GM19468 (cell line): ENCODE measurements at regions not wholly inside any gene's neighbourhood (a gene's known extent, or its start where the extent isn't known, plus 50 kb on each side); places are given as distances from the start of the nearest gene placed in this dataset.

Experiments
- ATAC-seq: cut with Tn5 transposase; IDR thresholded peaks from one replicate; pipeline ENCODE4 v1.9.1; 2021; ENCODE audit warnings: mild to moderate bottlenecking, moderate library complexity, moderate number of reproducible peaks; ENCODE audit not compliant: unreplicated experiment; ENCODE audit errors: extremely low read depth

DNA sequence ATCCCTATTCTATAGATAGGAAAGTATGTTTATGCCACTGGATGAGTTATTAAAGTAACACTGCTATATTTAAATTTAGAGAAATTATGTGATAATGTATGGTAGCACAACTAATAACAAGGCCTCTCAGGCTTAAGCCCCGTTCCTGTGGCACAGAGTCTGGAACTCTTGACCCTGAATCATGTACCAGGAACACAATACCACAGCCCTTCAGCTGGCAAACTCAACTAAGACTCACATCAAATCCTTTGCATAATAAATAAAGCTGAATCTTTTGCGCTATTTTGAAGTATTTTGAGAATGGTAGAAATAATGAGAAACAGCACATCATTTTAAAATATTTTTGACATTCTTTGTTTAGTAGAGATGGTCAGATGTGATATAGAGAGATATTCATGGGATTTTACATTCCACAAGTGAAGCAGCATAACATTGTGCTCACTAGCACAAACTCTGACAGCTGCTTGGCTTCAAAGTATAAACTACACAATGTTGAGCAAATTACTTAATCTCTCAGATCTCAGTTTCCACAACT is 478.4 kb upstream of the FAM241A start:
- no peak for ATAC-seq

DNA sequence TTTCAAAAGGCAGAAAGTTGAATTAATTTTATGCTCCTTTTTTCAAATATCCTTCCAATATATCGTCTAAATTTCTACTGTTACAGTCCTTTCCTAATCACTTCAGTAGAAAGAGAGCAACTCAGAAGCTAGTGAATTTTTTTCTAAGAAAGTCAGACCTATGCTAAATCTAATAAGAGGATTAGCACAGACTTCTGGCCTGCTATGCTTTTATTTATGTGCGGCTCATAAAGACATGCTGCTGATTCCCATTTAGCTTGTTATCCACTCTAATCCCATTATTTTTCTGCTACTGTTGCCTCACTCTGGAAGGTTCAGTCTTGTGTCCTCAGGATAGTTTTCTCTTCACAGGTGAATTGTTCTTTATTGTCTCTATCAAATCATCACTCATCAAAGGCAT is 473.5 kb upstream of the FAM241A start:
- ATAC-seq, result no peak

DNA sequence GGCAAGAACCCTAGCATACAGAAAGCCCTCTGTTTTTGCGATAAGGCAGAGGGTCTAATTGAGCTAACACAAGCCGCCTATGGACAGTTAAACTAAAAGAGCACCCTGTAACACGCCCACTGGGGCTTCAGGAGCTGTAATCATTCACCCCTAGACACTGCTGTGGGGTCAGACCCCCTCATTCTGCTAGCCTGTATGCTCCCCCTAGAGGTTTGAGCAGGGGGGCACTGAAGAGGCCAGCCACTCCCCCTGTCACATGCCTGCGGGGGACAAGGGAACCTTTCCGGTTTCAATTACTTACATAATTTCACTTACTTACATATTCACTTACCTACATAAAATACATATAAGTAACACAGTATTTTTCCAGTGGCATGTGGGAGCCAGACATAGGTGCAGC is 469.5 kb upstream of the FAM241A start:
- no peak for ATAC-seq

DNA sequence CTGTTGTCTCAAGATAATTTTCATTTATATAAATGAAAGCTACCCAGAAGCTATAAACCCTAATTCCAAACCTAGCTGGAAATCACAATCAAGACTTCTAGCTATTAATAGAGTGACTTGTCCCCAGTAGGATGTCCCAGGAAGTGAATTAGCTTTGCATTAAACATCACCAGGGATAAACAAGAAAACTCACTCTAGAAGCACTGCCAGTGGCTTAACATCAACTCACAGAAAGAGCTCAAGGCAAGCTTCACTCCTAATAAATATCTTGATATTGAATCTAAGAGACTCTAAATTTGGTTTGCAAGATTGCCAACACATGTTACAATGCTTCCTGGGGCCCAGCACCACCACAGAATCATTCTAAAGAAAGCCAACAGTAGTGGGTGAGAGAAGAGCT is 468.7 kb upstream of the FAM241A start:
- ATAC-seq, result no peak

DNA sequence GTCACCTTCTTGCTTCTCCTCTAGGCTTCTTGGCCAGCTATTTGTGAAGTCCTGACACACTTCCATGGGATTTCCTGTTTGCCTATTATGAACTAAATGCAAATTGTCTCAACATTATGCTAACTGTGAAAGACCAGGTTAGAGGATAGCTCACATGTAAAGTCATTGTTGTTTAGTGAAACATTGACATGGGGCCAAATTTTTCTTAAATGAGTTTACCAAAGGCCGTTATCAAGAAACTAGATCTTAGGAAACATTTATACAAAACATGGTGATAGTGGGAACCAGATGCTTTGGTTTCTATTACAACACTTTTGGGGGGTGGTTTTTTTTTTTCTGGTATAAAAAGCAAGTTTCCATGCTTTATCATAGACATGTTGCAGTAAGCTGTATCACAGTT is 466.8 kb upstream of the FAM241A start:
- ATAC-seq, result no peak

DNA sequence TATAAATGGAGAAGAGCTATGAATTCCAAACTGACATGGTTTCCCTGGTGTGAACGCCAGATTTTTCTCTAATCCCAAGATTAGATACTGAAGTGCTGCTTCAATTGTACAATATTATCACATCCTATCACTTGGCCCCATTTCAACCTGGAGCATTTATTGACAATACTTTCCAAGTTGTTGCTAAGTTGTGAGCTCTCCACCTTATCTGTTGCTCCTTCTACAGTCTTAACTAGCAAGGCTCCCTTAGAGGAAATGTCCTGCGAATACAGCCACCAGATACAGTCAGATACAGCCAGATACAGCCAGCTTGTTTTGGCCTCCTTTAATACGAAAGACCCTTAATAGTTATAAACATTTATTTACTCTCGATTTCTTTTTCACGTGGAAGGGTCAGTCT is 466.3 kb upstream of the FAM241A start:
- ATAC-seq, result no peak

DNA sequence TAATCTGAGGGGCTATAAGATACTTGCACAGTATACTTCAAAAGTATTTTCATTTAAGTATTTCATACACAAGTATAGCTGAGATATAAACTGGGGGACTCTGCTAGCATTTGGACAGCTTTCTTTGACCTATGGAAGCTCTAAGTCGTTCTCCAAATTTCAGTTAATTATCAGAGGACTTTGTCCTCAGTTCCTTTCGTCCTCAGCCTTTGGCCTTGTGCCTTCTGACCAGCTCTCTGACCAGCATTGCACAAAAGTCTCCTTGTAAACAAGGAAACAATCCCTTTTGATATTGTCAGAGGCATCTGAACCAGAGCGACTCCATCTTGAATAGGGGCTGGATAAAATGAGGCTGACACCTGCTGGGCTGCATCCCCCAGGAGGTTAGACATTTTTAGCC is 464.0 kb upstream of the FAM241A start:
- no peak for ATAC-seq

DNA sequence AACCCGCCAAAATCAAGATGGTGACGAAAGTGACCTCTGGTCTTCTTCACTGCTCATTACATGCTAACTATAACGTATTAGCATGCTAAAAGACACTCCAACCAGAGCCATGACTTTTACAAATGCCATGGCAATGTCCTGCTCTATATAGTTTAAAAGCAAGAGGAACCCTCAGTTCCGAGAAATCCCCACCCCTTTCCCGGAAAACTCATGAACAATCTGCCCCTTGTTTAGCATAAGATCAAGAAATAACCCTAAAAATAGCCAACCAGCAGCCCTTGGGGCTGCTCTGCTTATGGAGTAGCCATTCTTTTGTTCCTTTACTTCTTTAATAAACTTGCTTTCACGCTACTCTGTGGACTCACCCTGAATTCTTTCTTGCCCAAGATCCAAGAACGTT is 463.5 kb upstream of the FAM241A start:
- no peak for ATAC-seq

DNA sequence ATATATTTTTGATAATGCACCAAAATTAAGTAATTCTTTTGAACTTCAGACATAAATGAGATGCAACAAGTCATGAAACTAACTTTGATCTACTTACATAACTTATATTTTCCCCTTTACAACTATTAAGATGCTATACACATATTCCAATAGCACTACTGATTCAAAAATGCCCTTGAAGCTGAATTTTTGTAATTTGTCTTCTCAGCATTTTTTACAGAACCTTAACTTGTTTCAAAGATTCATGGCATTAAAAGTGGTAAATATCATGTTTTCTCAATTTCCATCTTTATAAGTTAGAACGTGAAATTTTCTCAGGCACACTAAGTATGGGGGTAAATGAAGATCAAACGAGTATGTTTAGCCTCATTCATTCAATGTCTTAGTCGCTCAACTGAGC is 460.0 kb upstream of the FAM241A start:
- no peak for ATAC-seq

DNA sequence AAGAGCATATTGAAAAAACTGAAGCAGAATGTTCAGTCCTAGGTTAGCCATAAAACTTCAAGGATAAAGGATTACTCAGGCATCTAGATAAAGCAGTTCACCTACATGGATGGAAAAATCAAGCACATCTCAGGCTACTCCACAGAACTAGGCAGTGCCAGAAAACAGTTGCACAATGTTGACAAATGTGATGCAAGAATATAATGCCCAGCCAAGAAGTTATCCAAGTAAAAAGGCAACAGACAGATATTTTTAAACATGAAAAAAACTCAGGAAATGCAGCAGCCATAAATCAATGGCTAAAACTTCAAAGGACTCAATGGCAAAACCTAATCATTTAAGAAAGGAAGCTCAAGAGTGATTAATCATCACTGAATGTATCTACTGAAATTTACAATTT is 456.0 kb upstream of the FAM241A start:
- no peak for ATAC-seq

DNA sequence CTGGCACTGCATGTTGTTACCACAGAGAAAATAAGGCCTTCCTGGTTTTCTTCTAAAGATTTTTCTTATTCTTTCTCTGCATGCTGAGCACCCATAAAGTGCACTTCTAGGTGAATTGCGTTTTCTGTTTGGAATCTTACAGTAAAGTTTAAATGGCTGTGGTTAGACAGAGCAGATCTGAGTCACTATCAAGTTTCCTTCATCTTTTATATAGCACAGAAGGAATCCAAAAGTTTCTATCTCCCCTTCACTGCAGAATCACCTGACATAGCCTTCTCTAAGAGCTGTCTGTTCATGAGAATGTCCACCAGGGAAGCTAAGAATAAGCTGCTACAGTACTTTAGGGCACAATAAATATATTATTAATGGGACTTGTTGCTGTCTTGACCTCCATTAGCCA is 455.5 kb upstream of the FAM241A start:
- no peak for ATAC-seq

DNA sequence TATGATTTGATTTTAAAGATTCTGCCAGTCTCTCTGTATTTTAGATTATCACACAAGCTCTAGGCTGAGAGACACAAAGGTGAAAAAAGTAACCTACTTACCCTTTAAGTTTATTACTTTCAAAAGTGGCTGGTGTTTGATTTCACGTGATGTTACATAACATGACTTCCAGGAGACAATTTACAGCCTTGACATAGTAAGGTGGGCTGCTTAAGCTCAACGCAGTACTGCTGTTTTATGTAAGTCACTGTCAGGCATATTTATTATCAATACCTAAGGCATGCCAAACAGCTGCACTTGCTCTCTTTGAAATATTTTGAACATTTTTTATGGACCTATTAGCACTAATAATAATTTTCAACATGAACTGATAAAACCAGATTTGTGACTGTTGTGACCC is 451.5 kb upstream of the FAM241A start:
- ATAC-seq, result no peak

DNA sequence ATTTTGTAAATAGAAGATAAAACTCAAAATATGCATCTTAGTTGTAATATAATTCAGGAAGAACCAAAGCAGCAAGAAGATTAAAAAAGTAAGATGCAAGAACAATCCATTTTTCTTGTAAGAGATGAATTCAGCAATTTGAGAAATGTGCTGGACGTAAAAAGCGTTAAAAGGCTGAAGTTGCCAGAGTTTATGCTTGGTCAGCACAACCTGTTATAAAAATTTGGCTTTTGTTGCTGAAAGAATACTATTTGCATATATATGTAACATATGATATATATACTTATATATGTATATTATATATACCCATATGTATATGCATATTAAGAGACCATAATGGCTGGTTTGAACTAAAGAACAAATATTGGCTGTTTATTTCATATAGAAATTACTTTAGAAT is 449.6 kb upstream of the FAM241A start:
- no peak for ATAC-seq

DNA sequence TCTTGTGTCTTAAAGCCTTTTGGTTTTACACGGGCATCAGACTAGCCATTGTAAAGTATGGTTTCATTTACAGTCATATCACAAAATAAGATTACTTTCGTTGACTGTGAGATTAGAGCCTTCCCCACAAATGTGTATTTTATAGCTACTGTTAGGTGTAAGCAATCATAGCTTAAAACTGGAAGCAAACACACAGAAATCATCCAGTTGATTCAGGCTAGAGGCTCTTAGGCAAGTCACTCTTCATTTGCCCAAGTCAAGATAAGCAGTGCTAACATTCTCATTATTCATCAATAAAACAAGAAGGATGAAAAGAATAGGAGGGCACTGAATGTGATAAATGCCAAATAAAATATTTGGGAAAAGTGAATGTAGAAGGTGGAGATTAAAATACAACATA is 448.7 kb upstream of the FAM241A start:
- ATAC-seq, result no peak

DNA sequence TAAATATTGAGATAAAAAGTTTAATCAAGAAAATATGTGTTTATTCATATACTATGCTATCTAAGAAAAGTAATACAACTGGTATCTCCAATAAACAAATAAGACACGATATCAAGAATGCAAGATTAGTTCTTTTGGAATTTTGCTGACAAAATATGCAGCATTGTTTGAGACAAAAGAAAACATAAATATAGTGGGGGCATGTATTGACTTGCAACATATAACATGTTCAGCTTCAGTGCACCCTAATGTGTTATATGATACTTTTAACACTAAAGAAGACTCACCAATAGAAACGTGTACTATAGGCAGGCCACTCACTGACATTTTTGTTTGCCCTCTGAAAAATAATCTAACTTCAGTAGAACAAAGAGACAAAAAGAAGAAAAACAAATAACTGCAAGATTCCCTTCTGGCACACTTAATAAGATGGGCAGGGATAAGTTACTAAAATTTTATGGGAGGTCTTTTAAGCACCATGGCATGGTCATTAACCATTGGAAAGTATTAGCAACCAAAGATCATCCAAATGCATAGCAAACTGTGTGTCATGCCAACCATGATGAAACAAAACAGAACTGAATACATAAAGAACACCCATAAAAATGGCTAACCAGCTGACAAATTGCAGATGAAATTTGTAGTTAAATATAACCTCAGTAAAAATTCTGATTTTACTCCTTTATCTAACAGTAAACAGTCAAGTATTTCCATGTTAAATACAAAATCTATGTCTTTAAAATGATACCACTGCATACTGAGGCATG is 447.9 kb upstream of the FAM241A start:
- ATAC-seq, result no peak

DNA sequence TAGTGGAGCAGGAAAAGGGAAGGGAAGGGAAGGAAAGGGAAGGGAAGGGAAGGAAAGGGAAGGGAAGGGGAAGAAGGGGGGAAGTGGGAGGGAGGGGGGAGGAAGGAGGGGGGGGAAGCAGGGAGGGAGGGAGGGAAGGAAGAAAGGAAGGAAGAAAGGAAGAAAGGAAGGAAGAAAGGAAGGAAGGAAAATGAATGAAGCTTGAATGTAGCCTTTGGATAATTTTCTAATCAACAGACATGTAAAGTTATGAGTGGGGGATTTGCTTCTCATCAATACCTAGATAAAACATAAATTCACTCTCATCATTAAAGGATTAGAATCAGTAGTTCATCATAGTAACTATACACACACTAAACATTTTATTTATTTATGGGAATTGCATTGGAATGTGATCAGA is 446.9 kb upstream of the FAM241A start:
- ATAC-seq, result no peak

DNA sequence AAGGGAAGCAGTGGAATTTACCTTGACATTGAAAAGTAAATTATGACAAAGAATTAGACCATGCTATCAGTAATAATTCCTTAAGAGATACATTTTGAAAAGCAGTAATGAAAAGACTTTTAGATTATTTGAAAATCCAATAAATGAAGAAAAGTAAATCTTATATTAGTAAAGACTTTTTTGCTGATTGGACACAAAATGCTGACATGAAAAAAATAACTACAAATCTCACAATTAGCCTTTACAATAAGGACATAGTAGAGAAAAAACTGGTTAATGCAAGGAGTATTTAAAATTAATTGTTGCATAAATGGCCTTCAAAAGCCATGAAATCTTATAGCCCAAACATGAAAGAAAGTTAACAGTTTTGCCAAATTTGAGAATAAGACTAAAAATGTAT is 446.1 kb upstream of the FAM241A start:
- ATAC-seq, result no peak

DNA sequence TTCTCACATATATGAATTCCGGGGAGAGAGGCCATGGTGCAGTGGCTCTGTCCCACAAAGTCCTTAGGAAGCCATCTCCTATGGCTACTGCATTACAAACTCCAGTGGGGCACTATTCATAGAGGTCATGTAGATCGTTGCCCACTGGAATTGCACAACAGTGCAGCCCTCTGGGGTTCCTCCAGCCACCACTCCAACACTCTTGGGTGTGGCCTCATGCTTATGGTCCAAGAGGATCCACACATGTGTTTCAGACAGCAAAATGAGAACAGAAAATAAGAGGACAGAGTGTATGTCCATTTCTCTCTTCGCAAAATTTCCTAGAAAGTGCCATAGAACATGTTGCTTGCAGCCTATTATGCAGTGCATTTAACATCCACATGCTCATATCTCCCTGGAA is 444.2 kb upstream of the FAM241A start:
- ATAC-seq, result no peak

DNA sequence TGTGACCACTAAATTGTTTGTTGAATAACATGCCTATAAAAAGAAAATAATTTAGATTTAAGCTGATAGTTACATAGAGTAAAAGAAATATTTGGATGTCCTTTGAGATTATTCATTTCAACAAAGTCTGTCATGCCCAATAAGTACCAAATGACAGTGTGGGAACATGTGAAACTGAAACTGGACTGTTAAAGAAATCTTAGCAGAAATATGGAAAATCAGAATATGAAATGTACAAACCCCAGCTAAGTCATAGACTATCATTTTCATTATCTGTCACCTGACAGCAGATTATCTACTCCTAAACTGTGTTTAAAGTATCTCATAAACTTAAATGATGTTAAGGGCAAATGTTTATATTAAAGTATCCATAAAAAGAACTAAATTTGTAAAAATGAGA is 437.8 kb upstream of the FAM241A start:
- ATAC-seq, result no peak

DNA sequence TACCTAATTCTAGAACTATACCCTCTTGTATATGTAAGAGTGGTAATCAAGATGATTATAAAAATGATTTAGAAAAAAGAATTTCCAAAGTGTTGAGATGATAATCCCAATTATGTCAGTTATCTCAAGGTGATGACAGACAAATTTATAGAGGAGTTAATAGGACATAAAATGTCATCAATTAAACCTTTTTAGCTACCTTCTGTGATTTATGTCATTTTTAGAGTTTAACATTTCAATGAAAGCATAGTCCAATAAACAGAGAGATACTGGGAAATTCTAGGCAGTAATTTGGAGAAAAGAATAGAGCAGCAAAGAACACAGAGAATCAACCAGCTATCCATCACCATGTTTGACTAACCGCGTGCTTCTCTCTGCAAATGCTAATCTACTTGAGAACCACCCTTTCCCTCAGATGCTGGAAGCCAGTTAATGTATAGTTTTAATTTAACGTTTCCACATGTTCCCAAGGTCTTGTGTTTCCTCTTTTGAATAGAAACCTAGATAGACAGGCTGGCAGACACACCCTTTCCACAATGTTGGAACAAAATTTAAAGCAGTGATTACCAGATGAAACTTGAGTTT is 433.1 kb upstream of the FAM241A start:
- ATAC-seq, result no peak

DNA sequence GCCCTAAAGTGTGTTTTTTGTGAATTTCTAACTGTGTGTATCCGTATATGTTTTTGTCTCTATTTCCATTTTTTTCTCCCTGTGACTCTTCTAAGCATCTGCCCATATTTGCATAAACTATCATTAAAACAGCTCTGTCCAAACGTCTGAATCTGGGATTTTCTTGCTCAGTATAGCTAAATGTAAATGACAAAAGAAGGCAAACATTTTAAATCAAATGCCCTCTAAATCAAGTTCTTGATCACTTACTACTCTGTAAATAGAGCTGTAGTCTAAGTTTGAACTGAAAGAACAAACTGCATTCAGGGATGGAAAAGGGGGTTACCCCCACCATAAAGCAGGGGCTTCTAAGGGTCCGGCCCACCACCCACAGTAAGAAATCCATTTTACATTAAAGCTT is 432.0 kb upstream of the FAM241A start:
- no peak for ATAC-seq

DNA sequence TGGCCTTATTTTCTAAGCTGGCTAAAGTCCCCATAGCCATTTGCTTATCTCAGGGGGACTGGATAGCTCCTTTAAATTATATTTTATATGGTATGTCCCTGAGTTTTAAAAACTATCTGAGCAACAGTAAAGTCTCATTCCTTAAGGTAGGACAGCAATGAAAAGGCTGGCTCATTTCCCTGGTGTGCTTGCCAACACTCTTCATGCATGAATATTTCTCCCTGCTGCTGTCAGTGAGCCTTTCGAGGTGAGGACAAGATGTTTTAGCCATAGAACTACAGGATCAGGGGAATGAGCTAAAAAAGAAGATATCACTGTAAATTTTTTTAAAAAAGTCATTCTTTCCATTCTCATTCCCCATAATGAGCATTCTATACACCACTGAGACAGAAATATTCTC is 427.3 kb upstream of the FAM241A start:
- ATAC-seq, result no peak
